ENCODE measurements at regions not wholly inside any gene's neighbourhood (a gene's known extent, or its start where the extent isn't known, plus 50 kb on each side); places are given as distances from the start of the nearest gene placed in this dataset.
A peak's percentile ranks its signal among the peaks of the same experiment; 100 is the strongest.
"Not testable (repeated sequence)": the region's sequence is repeated elsewhere in the genome, so short reads cannot be mapped to it uniquely, and the experiment has no call there.

DNA sequence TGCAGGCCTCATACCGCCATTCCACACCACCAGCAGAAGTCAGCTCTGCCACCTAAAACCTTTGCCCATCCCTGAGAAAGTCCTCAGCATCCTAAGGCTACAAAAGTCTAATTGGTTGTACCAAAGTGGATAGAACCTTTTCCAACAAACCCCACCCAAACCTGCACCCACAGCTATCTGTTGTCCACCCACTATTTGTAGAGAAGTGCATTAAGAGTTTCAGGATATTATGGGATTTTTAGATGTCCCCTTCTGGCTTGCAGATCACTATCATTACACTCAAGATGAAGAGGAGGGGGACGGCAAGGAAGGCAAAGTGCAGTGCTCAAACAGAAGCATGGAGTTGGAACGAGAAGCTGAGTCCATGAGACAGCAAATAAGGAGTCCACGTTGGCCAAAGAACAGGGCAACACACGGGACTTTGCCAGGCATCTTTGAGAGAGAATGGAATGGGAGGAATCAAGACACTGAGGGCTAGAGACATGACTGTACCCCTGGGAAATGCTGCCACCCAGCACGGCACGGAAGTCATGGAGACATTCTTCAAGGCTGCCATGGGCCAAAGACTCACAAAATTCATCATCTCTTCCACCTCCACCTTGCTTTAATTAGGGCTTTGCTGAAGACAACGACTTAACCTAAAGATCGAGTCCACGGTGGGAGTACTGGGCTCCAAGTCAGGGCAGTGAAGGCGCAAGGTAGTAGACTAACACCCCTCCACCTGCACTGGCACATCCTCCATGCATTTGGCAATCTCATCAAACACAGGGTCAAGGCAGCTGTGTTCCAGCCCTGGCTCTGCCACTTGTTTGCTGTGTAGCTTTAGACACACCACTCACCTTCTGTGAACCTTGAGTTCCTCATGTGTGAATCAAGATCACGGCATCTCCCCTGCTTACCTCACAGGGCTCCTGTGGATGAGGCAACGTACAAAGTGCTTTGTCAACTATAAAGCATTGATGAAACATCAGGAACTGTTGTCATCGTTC is 112.9 kb upstream of the TMEM45B start:
- DNase-seq, result no peak

DNA sequence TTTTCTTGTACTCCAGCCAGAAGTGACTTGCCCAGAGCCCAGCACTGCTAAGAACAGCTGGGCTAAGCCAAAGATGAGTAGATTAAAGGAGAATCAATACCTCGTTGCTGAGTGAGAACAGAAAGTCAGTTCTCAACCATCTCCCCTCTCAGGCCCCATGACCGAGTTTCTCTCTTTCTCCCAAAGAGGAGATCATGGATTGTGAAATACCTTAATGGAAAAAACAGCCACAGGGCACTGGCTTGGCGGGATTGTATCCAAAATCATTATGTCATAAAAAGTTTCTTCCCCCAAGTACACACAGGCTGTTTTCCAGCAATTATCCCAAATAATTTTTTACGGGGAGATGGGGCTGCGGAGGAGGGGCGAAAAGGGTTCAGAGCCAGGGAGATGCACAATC is 111.8 kb upstream of the TMEM45B start:
- DNase-seq, result no peak

DNA sequence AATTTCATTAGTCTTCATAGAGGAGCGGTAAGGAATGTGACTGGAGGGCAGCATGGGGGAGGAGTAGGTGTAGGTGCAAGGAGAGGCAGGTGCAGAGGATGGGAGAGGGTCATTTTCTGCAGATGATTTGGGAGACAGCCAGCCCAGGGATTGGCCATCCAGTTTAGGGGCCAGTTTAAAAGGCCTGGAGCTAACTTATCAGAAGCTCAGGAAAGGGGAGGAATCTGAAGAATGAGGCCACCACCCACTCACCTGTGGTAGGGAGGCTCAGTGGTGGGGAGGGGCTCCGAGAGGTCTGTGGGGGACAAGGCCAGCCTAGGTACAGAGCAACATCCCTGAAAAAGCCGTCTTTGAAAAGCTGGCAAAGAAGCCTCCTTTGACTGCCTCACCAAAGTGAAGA is 110.8 kb upstream of the TMEM45B start:
- no peak for DNase-seq

GRCh38 chr11:129705341-129705740 is 110.3 kb upstream of the TMEM45B start:
- no peak for DNase-seq

- no peak for DNase-seq
Observed at GRCh38 chr11:129705933-129706332, 109.7 kb upstream of the TMEM45B start.

GRCh38 chr11:129709801-129710398 is 105.7 kb upstream of the TMEM45B start:
- DNase-seq, result no peak

DNA sequence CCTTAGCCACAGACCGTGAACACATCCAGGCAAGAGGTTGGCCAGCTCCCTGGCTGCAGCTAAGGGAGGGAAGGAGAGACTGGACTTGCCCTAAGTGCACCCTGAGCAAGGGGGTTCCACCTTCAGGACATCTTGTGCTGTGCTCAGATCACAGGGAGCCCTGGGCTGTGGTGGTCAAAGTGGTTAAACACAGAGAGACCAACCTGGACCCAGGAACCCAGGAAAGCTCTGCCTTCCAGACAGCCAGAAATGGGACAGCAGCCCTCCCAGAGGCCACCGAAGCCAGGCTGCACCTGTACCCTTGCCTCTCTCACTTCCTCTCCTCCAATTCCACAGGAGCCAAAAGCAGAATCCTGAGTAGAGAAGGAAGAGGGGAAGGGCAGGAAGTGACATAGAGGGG is 105.2 kb upstream of the TMEM45B start:
- DNase-seq, result no peak

- DNase-seq, result no peak
Observed at GRCh38 chr11:129711760-129712159, 103.9 kb upstream of the TMEM45B start.

GRCh38 chr11:129712486-129713240 is 103.0 kb upstream of the TMEM45B start:
- DNase-seq, result not testable (repeated sequence)

- DNase-seq, result no peak
Observed at GRCh38 chr11:129719037-129719436, 96.6 kb upstream of the TMEM45B start.

DNA sequence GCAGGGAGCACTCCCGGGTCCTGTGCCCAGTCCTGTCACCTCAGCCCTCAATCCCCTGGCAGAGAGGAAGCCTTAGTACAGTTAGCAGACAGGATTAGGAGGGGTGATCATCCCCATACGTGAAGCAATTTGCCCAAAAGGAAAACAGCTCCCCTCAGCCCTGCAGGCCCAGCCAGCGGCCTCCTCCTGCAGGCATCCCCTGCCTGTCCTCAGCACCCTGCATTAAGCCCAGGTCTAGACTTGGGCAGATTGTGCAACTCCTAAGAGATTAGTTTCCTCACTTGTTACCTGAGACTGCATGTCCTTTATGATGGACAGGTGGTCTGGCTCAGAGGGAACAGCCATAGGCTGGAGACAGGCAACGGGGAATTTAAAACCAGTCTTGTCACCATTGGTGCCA is 95.5 kb upstream of the TMEM45B start:
- no peak for DNase-seq

- DNase-seq, result no peak
Observed at GRCh38 chr11:129720994-129721393, 94.7 kb upstream of the TMEM45B start.

- no peak for DNase-seq
Observed at GRCh38 chr11:129721685-129722084, 94.0 kb upstream of the TMEM45B start.

GRCh38 chr11:129722529-129722928 is 93.1 kb upstream of the TMEM45B start:
- no peak for DNase-seq

DNA sequence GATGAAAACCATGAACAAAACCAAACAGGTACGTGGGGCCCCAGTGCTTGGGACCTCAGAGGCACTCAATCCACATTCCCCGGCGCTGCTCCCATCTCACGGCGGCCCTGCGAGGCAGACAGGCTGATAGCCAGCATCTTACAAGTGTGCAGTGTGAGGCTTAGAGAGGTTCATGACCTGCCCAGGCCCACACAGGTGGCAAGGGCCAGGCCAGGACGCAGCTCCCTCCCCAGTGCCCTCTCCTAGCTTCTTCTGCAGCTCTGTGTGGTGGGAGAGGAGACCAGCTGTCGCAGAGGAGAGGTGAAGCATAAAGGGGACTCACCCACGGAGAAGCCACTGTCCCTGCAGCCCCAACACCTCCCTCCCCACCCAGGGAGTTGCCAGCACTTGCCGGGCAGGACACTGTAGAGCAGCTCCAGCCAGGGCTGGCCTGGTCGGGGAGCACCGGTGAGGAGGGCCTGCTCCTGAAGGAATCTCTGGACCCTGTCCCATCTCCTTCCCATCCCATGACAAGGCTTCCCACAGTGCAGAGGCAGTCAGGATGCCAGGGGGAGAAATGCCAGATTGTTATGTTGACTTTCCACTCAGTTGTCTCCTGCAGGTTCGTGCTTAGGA is 92.4 kb upstream of the TMEM45B start:
- no peak for DNase-seq

- no peak for DNase-seq
Observed at GRCh38 chr11:129723761-129724162, 91.9 kb upstream of the TMEM45B start.

DNA sequence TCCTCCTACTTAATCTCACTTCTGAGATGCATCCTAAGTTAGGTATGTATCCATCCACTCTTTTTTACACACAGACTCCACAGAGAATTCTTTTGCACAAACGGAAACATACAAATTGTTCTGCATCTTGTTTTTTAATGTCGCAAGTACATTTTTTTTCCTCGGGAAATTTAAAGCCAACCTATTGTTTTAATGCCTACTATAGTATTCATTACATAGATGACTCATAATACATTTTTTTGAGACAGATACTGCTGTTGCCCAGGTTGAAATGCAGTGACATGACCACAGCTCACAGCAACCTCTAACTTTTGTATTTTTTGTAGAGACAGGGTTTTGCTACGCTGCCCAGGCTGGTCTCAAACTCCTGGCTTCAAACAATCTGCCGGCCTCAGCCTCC is 90.8 kb upstream of the TMEM45B start:
- DNase-seq, result no peak

DNA sequence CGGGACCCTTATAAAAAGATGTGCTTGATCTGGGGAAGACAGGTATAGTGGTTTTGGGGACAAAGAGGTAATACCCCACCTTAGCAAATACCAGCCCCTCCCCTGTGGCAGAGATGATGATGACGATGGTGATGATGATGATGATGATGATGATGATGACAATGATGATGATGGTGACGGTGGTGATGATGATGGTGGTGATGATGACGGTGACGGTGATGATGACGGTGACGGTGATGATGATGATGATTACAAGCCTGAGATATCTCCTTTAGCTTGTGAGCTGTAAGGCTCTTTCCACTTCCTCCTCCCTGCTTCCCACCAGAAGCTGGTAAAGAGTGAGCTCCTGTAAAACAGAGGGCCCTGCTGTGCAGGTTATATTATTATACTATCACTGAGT is 89.5 kb upstream of the TMEM45B start:
- no peak for DNase-seq

- peak; percentile 75 for DNase-seq
Observed at GRCh38 chr11:129728581-129728980, 87.1 kb upstream of the TMEM45B start.

- DNase-seq, result no peak
Observed at GRCh38 chr11:129729216-129729615, 86.4 kb upstream of the TMEM45B start.

GRCh38 chr11:129729823-129730222 is 85.8 kb upstream of the TMEM45B start:
- DNase-seq, result no peak

GRCh38 chr11:129731316-129731715 is 84.3 kb upstream of the TMEM45B start:
- no peak for DNase-seq

DNA sequence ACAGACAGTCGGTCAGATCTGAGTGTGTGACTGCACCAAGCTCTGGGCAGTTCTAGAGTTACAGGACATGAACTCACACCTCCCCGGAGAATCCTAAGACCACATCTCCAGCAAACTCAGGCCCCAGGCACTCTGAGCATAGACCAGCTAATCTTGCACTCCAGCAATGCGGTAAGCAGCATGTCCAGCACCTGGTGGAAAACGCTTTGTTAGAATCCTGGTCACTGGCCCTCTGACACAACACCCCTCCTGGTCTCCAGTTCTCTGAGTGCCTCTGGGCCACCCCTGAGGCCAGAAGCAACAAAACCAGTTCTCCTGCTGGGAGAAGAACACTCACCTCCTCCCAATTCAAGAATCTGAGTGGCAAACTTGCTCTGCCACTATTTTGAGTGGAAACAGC is 82.7 kb upstream of the TMEM45B start:
- no peak for DNase-seq

Data from NCI-H748 treated with DMSO at 0.1 percent for 48 hours (cell line).